GM21423 (cell line): ENCODE measurements at regions not wholly inside any gene's neighbourhood (a gene's known extent, or its start where the extent isn't known, plus 50 kb on each side); places are given as distances from the start of the nearest gene placed in this dataset.

Experiments
- ATAC-seq: cut with Tn5 transposase; IDR thresholded peaks from one replicate; pipeline ENCODE4 v1.9.1; 2021; ENCODE audit warnings: mild to moderate bottlenecking, moderate library complexity; ENCODE audit not compliant: unreplicated experiment

- no peak for ATAC-seq
Observed at GRCh38 chr2:152890736-152891135, 172.3 kb downstream of the ARL6IP6 start.

DNA sequence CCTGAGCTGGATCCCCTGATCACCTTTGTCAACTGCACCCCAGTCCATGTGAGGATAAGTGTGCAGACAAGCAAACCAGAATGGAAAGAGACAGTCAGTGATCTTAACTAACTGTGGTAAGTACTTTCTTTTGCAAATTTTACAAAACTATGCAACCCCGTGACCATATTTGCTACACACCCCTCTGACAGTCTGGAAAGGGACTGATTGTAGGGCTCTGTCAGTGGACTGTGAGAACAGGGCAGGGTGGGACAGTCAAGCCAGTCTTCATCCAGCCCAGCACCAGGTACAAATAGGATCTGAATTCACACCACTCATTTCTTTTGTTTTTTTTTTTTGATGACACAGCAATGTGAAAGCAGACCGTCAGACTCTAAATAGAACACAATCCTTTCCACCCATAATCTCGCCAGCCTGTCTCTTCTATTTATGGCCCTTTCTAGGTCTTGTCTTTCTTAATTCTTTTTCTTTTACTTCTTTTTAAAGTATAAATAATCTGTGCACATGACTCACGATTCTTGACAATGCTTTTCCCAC, 165.6 kb downstream of the ARL6IP6 start:
- no peak for ATAC-seq

- no peak for ATAC-seq
Observed at GRCh38 chr2:152881527-152881926, 163.1 kb downstream of the ARL6IP6 start.

DNA sequence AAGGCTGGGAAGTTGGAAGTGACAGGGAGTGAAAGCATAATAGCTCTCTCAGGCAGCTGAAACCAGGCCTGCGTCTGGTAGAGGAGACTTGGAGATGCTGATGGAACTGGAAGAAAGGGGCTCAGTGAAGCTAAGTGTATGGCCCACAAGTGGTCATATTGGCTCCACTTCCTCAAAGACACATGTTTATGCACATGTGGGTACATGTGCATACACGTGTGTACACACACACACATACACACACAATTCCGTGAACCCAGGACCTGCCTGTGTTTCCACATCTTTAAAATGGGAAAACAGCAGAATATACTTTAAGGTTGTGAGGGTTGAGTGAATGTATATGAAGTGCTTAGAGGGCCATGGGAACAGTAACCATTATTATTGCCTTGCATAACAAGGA, 160.9 kb downstream of the ARL6IP6 start:
- no peak for ATAC-seq

GRCh38 chr2:152875701-152876695, 157.6 kb downstream of the ARL6IP6 start:
- no peak for ATAC-seq

DNA sequence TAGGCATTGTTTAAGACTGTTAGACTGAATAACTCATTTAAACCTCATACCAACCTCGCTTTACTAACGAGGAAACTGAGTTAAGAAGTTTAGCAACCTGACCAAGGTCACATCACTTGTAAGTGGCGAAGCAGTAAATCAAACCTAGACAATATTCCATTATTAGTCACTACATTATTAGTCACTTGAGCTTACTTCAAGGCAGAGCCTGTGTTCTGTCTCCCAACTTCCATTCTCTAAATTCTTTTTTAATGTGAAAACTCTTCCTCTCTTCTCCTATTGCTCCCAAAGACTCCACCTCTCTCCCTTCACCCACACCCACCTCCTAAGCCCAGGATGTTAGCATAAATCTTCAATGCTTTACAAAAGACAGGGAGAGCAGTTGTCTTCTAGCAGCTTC, 156.5 kb downstream of the ARL6IP6 start:
- no peak for ATAC-seq

DNA sequence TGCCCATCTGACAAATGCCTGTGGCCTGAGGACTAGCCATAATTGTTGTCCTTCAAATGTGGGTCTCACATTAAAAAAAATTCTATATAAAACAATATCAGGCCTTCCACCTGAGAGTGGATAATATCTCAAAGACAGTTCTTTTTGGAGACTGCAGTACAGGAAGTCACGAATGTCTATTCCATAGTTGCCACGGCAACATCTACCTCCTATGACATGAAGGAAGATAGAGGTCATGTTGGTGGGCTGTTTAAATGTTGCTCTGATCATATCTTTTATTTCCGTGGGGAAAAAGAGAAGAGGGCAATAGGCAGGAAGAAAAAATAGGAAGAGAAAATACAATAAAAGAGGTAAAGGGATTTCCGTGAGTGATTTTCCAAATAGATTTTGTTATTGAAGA, 151.8 kb downstream of the ARL6IP6 start:
- ATAC-seq: no peak

GRCh38 chr2:152867397-152867796, 149.0 kb downstream of the ARL6IP6 start:
- ATAC-seq: no peak

GRCh38 chr2:152864601-152865149, 146.3 kb downstream of the ARL6IP6 start:
- no peak for ATAC-seq

- no peak for ATAC-seq
Observed at GRCh38 chr2:152863826-152864225, 145.4 kb downstream of the ARL6IP6 start.

GRCh38 chr2:152861349-152861942, 143.0 kb downstream of the ARL6IP6 start:
- no peak for ATAC-seq

- no peak for ATAC-seq
Observed at GRCh38 chr2:152858594-152859265, 140.3 kb downstream of the ARL6IP6 start.

DNA sequence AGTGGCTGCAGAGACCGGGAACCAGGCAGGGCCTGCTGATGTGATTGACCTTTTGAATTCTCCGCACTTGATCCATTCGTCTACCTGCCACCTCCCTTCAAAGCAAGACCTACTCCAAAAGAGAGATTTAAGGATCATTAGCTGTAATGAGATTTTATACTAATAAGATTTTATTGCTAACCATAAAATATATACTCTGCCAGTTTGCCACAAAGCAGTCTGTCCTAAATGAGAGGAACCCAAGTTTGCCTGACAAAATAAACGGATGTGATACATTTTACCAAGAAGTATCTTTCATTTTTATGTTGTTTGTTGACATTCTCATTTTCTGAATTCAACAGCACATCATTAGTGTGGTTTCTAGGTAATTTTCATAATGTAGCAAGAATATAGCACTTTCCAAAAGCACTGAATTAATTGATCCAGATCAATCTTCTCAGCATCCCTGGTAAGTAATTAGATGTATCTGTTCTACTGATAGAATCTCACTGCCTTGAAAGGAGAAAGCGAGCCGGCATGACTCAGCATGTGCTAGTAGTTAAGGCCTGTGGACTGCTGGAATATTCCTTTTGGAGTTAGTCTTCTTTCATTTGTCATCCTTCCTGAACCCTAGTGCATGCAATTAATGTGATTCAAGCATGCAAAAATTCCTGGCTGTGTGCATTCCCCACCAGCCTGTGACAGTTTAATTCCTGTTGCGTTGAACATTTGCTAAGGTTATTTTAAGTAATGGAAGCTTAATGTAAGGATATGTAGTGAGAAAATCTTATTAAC, 128.5 kb downstream of the ARL6IP6 start:
- ATAC-seq: no peak

DNA sequence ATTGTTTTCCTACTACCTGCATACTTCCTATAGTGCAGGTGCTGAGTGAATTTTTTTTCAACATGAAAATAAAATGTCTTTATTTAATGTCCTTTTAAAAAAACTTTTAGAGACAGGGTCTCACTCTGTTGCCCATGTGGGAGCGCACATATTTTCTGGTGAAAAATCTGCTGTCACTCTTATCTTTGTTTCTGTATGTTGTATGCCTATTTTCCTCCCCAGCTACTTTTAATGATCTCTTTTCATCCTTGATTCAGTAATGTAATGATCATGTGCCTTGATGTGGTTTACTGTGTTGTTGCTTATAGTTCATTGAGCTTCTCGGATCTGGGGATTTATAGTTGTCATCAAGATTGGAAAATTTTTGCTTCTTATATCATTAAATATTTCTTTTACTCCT, 117.3 kb downstream of the ARL6IP6 start:
- no peak for ATAC-seq

DNA sequence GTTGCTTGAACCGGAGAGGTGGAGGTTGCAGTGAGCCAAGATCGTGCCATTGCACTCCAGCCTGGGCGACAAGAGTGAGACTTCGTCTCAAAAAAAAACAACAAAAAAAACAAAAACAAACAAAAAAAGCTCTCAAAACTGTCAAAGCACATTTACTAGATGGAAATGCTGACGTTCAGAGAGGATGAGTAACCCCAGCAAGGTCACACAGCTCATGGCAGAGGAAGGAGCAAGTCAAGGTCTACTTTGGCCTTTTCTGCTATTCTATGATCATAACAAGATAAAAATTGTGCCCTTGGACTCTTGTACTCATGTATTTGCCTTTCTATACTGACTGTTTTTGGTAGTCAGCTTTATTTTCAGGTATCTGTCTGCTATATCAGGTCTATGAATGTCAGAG, 109.5 kb downstream of the ARL6IP6 start:
- ATAC-seq: no peak

DNA sequence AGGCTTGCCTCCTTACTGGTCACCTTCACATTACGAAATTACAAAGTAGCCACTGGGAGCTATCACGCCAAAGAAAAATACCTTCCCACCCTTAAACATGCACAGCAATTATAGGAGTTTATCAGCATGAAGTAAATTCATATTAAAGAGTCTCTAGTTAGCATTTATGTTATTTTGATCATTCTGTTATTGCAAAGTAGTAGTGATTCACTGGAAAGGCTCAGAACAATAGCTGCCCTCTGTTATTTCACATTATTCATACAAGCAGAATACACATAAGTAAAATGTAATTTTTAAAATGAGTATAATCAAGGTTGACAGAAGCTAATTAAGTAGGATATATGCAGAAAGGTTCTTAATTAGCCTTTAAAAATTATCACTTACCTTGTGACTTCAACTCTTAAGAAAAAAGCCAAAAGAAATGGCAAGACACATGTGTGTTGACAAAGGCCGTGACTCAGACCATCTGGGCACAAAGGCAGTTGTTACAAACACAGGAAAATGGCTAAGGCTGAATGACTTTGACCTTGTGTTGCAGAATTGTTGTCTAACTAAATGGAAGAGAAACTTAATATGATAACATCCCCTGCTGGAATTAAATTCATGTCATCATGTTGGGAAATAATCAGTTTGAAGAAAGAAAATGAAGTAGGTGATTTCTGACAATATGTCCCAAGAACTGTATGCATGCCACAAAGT, 108.3 kb downstream of the ARL6IP6 start:
- no peak for ATAC-seq

DNA sequence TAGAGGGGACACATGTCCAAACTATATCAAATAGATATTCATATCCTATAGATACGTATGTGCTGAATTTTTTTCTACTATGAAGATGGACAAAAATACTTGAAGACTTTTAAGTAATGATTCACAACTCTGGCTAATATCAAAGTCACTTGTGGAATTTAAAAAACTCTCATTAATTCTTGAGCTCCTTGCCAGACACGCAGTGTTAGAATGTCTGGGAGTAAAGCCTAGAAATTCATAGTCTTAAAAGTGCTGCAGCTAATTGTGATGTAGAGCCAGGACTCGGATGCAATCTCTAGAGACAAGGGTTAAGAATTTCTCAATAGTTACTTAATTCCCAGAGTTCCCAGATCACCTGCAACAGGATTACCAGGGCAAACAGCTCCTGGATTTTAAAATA, 107.4 kb downstream of the ARL6IP6 start:
- ATAC-seq: no peak

- no peak for ATAC-seq
Observed at GRCh38 chr2:152823905-152824304, 105.5 kb downstream of the ARL6IP6 start.

GRCh38 chr2:152822676-152823075, 104.3 kb downstream of the ARL6IP6 start:
- ATAC-seq: no peak

GRCh38 chr2:152820048-152820447, 101.6 kb downstream of the ARL6IP6 start:
- ATAC-seq: no peak
